Ascending aorta (tissue), 2 donors: ENCODE measurements at regions not wholly inside any gene's neighbourhood (a gene's known extent, or its start where the extent isn't known, plus 50 kb on each side); places are given as distances from the start of the nearest gene placed in this dataset.

Source experiments
- DNase-seq, 2 donors: peaks; one replicate each; pipeline ENCODE4 v3.0.0-alpha.2; 2019; ENCODE audit warnings: low spot score in 2 of 2
- H3K27ac ChIP-seq, 2 donors: fragments of 200-600 bp; sonication (generic); one replicate each; pipeline ENCODE4 v1.5.1; 2016 to 2017; ENCODE audit warnings: mild to moderate bottlenecking in 1 of 2
- H3K27me3 ChIP-seq: fragments of 200-600 bp; sonication (generic); one replicate; pipeline ENCODE4 v1.5.1; 2017
- H3K36me3 ChIP-seq, 2 donors: fragments of 200-600 bp; sonication (generic); one replicate each; pipeline ENCODE4 v1.5.1; 2016
- H3K4me1 ChIP-seq, 2 donors: fragments of 200-600 bp; sonication (generic); one replicate each; pipeline ENCODE4 v1.5.1; 2016 to 2017; ENCODE audit warnings: mild to moderate bottlenecking in 1 of 2
- H3K4me3 ChIP-seq, 2 donors: fragments of 200-600 bp; sonication (generic); one replicate each; pipeline ENCODE4 v1.5.1; 2016 to 2017; ENCODE audit warnings: mild to moderate bottlenecking in 1 of 2
- H3K9me3 ChIP-seq, 2 donors: fragments of 200-600 bp; sonication (generic); one replicate each; pipeline ENCODE4 v1.5.1; 2016
- CTCF ChIP-seq, 3 experiments: fragments of 200-600 bp in 2 of 3; fragments of 450-650 bp in 1 of 3; sonication (generic) in 2 of 3; IDR thresholded peaks; one replicate each; pipeline ENCODE4 v1.5.1; 2016 to 2019; ENCODE audit warnings: antibody characterized with exemption in 3 of 3, mild to moderate bottlenecking in 1 of 3, moderate library complexity in 1 of 3
- intact Hi-C: fragments of 100-400 bp; cut with DNase I; formaldehyde crosslinking; loops from one replicate; pipeline ENCODE4 v1.15.1; 2023

GRCh38 chr12:111188436-111188835 is 180.5 kb downstream of the PHETA1 start:
- no peak overlapping the region for H3K4me3 ChIP-seq
- H3K9me3 ChIP-seq, result no peaks in the 10 kb centered on the region
- intact Hi-C loops, result no loop called here
- H3K4me1 ChIP-seq, result no peaks in the 10 kb centered on the region
- no peak for TF ChIP-seq CTCF (IDR thresholded peaks at IDR 0.05)
- no peak overlapping the region for H3K27ac ChIP-seq
- H3K27me3 ChIP-seq, result no peaks in the 10 kb centered on the region
- DNase-seq, result no peak
- H3K36me3 ChIP-seq, result no peaks in the 10 kb centered on the region

GRCh38 chr12:111186347-111186746 is 182.5 kb downstream of the PHETA1 start:
- no peak overlapping the region for H3K27ac ChIP-seq
- no peaks in the 10 kb centered on the region for H3K9me3 ChIP-seq
- no peak for DNase-seq
- H3K36me3 ChIP-seq, result no peaks in the 10 kb centered on the region
- TF ChIP-seq CTCF (IDR thresholded peaks at IDR 0.05), result no peak
- intact Hi-C loops, result no loop called here
- no peak overlapping the region for H3K4me3 ChIP-seq
- no peaks in the 10 kb centered on the region for H3K4me1 ChIP-seq
- no peaks in the 10 kb centered on the region for H3K27me3 ChIP-seq

- H3K4me1 ChIP-seq, result no peaks in the 10 kb centered on the region
- H3K36me3 ChIP-seq, result no peaks in the 10 kb centered on the region
- no peak overlapping the region for H3K27ac ChIP-seq
- H3K4me3 ChIP-seq, result no peak overlapping the region
- no peaks in the 10 kb centered on the region for H3K27me3 ChIP-seq
- TF ChIP-seq CTCF (IDR thresholded peaks at IDR 0.05), result no peak
- intact Hi-C loops, result no loop called here
- no peak for DNase-seq
- no peaks in the 10 kb centered on the region for H3K9me3 ChIP-seq
Measured at GRCh38 chr12:111185889-111186227, 183.0 kb downstream of the PHETA1 start.

- Histone ChIP-seq H3K4me3 (no peak overlapping the region), H3K27ac (no peak overlapping the region), H3K27me3 (no peaks in the 10 kb centered on the region), H3K9me3 (no peaks in the 10 kb centered on the region), H3K4me1 (no peaks in the 10 kb centered on the region), H3K36me3 (no peaks in the 10 kb centered on the region)
- intact Hi-C loops, result no loop called here
- no peak for DNase-seq
- TF ChIP-seq CTCF (IDR thresholded peaks at IDR 0.05), result no peak
Measured at GRCh38 chr12:111185206-111185888, 183.5 kb downstream of the PHETA1 start.

GRCh38 chr12:111184161-111184560 is 184.7 kb downstream of the PHETA1 start:
- intact Hi-C loops, result no loop called here
- H3K27me3 ChIP-seq, result no peaks in the 10 kb centered on the region
- H3K9me3 ChIP-seq, result no peaks in the 10 kb centered on the region
- H3K4me1 ChIP-seq, result no peaks in the 10 kb centered on the region
- no peak overlapping the region for H3K27ac ChIP-seq
- no peaks in the 10 kb centered on the region for H3K36me3 ChIP-seq
- DNase-seq, result no peak
- no peak overlapping the region for H3K4me3 ChIP-seq
- TF ChIP-seq CTCF (IDR thresholded peaks at IDR 0.05), result no peak

GRCh38 chr12:111183094-111183493 is 185.8 kb downstream of the PHETA1 start:
- TF ChIP-seq CTCF (IDR thresholded peaks at IDR 0.05), result no peak
- H3K27ac ChIP-seq, result no peak overlapping the region
- H3K4me1 ChIP-seq, result no peaks in the 10 kb centered on the region
- no peaks in the 10 kb centered on the region for H3K9me3 ChIP-seq
- DNase-seq, result no peak
- H3K4me3 ChIP-seq, result no peak overlapping the region
- intact Hi-C loops, result no loop called here
- no peaks in the 10 kb centered on the region for H3K36me3 ChIP-seq
- no peaks in the 10 kb centered on the region for H3K27me3 ChIP-seq
